ENCODE measurements at regions not wholly inside any gene's neighbourhood (a gene's known extent, or its start where the extent isn't known, plus 50 kb on each side); places are given as distances from the start of the nearest gene placed in this dataset.

DNA sequence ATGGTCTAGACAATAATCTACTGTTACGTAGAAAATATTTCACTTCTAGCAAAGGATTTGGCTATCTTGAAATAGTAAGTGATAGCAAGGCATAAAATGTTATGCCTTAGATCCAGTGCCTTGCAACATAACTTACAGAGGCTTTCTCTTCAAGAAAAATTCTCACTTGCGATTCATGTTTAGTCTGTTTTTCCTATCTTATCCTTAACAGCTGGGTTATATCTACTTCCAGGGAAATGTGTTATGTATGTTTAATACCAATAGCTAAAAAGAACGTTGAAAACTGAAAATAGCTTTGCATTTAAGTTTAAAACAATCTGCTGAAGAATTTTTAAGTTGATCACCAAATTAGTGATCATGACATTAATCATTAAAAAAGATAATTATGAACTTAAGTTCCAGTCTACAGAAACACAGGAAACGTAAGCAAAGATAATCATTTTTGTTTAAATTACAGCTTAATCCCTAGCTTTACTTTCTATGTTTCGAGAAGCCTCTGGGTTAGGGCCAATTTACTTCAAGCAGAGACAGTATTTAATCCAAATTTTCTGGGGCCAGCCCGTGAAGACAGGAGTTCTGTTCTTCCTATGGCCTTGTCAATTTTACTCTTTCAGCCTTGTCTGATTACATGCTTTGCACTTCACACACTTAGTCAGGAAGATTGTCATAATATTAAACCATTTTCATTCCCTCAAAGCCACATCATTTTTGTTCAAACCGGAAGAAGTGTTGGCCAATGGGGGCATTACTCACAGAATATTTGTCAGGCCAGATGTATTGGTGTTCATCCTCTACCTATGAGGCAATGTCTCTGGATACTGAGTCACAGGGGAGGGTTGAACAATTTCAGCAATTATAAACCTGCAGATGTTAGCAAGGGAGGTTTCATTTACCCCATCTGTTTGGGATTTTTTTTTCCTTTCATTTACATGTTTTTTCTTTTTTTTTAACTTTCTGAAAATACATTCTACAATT is 1132.9 kb upstream of the ZEB2 start:
- DNase-seq, result peak; percentile 36 to 53

DNA sequence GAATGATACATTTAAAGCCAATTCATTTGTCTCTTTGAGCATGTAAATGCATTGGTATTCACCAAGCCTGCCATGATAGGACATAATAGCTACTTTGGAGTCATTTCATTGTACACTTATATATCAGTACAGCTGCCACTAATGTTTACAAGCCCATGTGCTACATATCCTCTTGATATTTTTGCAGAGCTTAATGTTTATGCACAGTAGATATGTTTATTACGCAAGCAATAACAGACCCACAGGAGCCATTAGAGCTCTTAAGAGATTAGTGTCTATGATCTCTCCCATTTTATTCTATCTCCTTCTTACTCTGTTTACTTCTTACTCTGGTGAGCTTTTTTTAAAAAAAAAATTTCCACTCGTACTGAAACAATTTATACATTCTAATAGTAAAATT is 1132.1 kb upstream of the ZEB2 start:
- no peak for DNase-seq

DNA sequence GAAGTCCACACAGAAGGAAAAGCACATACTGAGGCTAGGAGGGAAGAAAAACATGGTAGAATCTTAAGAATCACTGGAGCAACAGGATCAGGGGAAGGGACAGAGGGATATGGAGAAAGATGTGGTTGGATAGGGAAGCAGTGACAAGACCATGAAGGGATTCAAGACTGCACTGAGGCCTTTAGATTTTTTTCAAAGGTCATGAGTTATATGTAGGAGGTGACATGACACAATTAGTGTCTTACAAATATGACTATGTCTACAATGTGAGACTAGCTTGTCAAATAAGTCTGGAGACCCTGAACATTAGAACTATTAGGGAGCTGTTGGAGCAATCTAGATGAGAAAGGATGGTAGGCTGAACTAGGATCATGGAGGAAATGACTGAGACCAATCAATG is 1130.3 kb upstream of the ZEB2 start:
- peak in 1 of 2 donors; percentile 41 for DNase-seq

GRCh38 chr2:145649061-145649460 is 1129.1 kb upstream of the ZEB2 start:
- DNase-seq, result no peak

GRCh38 chr2:145644820-145645302 is 1124.9 kb upstream of the ZEB2 start:
- DNase-seq, result no peak

GRCh38 chr2:145638675-145639074 is 1118.8 kb upstream of the ZEB2 start:
- peak; percentile 77 to 81 for DNase-seq

DNA sequence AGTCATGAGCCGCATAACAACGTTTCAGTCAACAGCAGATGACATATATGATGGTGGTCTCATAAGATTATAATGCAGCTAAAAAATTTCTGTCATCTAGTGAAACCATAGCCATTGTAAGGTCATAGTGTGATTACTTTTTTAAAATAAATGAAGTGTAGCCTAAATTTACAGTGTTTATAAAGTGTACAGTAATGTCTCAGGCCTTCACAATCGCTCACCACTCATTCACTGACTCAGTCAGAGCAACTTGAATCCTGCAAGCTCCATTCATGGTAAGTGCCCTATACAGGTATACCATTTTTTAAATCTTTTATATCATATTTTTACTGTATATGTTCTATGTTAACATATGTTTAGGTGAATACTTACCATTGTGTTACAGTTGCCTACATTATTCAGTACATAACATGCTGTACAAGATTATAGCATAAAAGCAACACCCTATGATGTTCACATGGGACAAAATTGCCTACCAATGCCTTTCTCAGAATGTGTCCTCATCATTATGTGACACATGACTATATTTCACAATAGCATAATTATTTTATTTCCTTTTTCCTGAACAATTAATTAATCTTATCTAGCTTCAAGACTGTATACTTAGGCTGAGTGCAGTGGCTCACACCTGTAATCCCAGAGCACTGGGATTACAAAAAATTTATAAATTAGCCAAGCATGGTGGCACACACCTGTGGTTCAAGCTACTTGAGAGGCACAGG is 1115.9 kb upstream of the ZEB2 start:
- peak in 1 of 2 donors; percentile 7 for DNase-seq

GRCh38 chr2:145631561-145631960 is 1111.6 kb upstream of the ZEB2 start:
- no peak for DNase-seq

DNA sequence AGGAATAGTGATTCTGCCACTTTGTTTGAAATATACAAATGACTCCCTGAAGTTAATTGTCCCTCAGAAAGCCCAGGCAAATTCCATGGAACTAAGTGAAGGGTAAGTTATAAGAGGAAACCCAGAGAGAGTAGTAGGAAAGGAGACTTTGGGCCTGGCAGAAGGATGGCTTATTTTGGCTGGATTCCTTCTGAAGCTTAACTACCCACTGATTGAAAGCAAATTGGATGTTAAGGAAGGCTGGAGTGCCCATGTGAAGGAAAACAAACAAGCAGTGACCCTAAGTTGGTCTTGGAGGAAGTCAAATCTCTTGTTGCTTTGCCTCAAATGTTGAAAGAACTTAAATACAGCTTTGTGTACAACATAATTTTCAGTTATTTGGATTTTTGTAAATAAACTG is 1106.4 kb upstream of the ZEB2 start:
- DNase-seq, result no peak

DNA sequence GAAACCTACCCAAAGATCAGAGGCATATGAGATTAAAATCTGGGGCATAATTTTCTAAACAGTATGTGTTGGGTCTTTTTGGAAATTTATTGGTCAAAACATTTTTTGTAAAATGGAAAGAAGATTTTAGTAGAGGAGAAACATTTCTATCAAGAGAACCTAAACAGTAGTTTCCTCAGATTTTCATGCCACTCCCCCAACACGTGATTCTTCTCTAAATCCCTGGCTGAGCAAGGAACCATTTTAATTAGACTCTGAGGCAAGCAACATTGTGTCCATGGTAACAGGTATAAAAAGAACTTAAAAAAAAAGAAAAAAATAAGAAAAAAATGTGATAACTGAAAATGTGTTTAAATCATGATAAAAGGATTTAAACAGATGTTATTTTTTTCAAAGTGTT is 1105.2 kb upstream of the ZEB2 start:
- DNase-seq, result no peak

DNA sequence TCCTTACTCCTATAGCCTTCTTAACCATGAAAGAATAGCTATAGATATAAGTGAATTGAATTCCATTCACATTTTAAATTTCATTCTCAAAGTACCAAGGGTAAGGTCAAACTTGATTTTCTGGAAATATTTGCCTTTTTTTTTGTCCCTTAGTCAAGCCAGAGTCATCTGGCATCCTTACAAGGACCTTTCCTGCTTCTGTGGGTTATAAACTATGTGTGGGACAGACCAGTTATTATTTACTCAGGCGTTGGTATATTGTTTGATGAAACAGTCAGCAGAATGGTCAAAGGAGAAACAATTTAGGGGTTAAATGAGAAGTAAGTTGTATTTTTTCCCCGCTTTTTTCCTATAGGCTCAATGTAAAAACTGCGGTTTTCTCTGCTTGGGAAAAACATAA is 1103.2 kb upstream of the ZEB2 start:
- DNase-seq, result no peak

- DNase-seq, result peak; percentile 11 to 47
These were observed 1102.4 kb upstream of the ZEB2 start for GRCh38 chr2:145622285-145622684.

DNA sequence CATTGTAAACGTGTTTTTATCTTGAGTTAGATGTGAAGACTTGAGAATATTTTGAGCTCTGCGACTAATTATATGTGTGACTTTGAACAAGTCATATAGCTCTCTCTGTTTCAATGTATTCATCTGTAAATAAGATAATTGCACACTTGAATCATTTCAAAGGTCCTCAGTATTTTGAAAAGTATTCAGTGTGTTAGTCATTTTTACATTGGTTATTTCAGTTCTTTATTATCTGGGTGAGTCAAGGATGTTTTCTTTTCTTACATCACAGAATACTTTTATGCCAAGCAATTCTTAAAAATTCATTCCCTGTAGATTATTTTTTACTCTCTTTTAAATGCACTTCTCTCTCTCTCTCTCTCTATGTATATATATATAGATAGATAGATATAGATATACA is 1098.0 kb upstream of the ZEB2 start:
- no peak for DNase-seq

DNA sequence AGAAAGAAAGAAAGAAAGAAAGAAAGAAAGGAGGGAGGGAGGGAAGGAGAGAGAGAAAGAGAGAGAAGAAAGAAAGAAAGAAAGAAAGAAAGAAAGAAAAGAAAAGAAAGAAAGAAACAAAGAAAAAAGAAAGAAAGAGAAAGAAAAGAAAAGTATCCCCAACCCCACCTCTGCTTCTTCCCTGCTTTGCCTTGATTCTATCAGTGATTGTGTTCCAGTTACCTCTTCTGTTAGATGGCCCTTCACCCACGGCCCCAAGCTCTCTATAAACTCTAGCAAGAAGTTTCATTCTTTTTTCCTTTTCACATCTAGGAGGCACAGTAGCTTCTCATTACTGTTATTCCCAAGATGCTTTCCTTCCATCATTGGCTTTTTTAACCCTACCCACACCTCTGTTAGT is 1097.5 kb upstream of the ZEB2 start:
- DNase-seq, result no peak

GRCh38 chr2:145615626-145616025 is 1095.7 kb upstream of the ZEB2 start:
- no peak for DNase-seq

DNA sequence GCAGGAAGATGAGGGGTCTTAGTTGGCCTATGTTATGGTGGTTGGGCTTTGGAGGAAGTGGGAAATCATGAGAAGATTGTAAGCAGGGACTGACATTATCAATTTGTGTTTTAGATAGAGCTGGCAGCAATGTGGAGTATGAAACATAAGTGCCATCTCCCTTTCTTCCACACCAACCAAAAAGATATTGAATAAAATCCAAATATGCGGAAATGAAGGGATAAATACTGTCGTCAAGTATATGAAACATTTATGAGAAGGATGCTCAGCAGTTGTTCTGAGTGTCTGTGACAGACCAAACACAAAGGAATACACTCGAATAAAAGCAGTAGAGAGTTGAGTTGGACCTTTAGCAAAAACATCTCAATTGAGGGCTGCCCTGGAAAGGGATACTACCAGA is 1090.0 kb upstream of the ZEB2 start:
- no peak for DNase-seq

DNA sequence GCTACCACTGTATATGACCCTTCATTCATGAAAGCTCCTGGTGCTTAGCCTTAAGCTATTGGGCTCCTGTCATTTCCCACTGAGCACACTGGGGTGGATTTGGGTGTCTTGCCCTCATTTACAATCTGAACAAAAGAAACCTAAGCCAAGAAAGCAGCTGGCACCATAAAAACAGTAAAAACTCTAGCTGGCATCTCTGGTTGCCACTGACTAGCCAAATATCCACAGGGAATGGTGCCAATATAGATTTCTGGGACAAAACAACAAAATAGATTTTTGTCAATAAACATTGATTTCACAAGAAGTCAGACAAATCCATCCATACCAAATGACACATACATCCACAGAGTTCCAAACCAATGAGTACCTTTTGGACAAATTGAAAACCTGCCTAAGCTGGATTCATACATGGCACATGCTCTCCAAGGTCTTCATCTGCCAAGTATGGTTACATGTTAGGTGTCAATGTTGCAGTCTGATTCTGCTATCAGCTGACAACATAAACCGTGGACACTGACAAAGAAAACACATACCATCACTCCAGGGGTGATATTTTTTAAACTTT is 1081.5 kb upstream of the ZEB2 start:
- DNase-seq, result no peak

- DNase-seq, result no peak
These were observed 1080.9 kb upstream of the ZEB2 start for GRCh38 chr2:145600811-145601210.

- no peak for DNase-seq
These were observed 1079.8 kb upstream of the ZEB2 start for GRCh38 chr2:145599756-145600155.

GRCh38 chr2:145598434-145598833 is 1078.5 kb upstream of the ZEB2 start:
- DNase-seq, result peak; percentile 31 to 67

- DNase-seq, result no peak
These were observed 1077.9 kb upstream of the ZEB2 start for GRCh38 chr2:145597809-145598208.

DNA sequence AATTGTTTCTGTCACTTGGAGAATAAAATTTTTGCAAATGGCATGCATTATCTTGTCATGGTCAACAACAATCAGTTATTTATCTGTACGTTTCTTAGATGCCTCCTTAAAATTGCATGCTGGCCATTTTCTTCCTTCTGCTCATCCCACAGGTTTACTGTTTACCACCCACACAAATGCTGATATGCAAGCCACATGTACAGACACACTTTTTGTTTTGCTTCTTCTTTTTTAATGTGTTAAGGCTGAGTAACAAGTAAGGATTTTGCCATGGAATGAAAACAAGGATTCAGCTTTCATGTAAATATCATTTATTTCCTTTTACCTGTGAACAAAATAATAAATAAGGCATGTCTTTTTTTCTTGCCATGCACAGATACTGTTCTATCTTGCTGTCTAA is 1077.1 kb upstream of the ZEB2 start:
- DNase-seq, result peak; percentile 46 to 80

- peak in 1 of 2 donors; percentile 24 for DNase-seq
These were observed 1076.5 kb upstream of the ZEB2 start for GRCh38 chr2:145596416-145596815.

DNA sequence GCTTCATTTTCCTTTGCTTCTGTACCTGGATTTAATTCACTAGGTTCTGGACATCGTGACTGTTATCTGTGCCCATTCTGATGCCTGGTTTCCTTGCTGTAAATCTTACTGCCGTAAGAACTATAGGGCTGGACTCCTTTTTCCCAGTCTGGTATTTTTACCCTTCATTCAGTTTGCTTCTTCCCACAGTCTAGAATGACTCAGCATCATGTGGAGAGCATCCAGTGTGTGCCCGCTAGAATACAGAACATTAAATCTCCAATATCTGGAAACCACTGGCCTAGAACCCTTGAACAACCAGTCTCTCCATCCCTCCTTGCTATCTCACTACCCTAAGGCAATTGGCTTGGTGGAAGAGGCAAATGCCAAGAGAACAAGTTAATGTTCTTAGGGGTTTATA is 1075.4 kb upstream of the ZEB2 start:
- peak; percentile 21 to 46 for DNase-seq
